Lower lobe of right lung (tissue), 2 donors: ENCODE measurements at regions not wholly inside any gene's neighbourhood (a gene's known extent, or its start where the extent isn't known, plus 50 kb on each side); places are given as distances from the start of the nearest gene placed in this dataset.

Experiments
- ATAC-seq, 2 donors: fragments of 200-7000 bp; cut with Tn5 transposase; one replicate each; pipeline ENCODE4 v1.9.1; 2020 to 2022; ENCODE audit warnings: mild to moderate bottlenecking in 2 of 2, moderate library complexity in 2 of 2
- DNase-seq: peaks from one replicate; pipeline ENCODE4 v3.0.0-alpha.2; 2020
- H3K27ac ChIP-seq: fragments of 200-600 bp; one replicate; pipeline ENCODE4 v1.8.0; 2022
- H3K27me3 ChIP-seq: fragments of 200-600 bp; one replicate; pipeline ENCODE4 v1.8.0; 2022; ENCODE audit warnings: low read depth
- H3K36me3 ChIP-seq: fragments of 200-600 bp; one replicate; pipeline ENCODE4 v1.8.0; 2022; ENCODE audit warnings: mild to moderate bottlenecking
- H3K4me1 ChIP-seq: fragments of 200-600 bp; one replicate; pipeline ENCODE4 v1.8.0; 2022
- H3K4me3 ChIP-seq: fragments of 200-600 bp; one replicate; pipeline ENCODE4 v1.8.0; 2022; ENCODE audit warnings: mild to moderate bottlenecking
- H3K9me3 ChIP-seq: fragments of 200-600 bp; one replicate; pipeline ENCODE4 v1.8.0; 2022
- intact Hi-C: fragments of 100-400 bp; cut with DNase I; formaldehyde crosslinking; loops from one replicate; pipeline ENCODE4 v1.11.0; 2022
- TF ChIP-seq, protein P1 (sequence below): fragments of 200-600 bp; IDR thresholded peaks from one replicate; pipeline ENCODE4 v1.8.0; 2022; ENCODE audit warnings: antibody characterized with exemption, mild to moderate bottlenecking
- donor health status: DM: no; HTN: yes; CAD: no; lungs with severe emphysema.

- H3K9me3 ChIP-seq, result no peaks in the 10 kb centered on the region
These were observed 51.2 kb upstream of the HOPX start for GRCh38 chr4:56732301-56732700.

DNA sequence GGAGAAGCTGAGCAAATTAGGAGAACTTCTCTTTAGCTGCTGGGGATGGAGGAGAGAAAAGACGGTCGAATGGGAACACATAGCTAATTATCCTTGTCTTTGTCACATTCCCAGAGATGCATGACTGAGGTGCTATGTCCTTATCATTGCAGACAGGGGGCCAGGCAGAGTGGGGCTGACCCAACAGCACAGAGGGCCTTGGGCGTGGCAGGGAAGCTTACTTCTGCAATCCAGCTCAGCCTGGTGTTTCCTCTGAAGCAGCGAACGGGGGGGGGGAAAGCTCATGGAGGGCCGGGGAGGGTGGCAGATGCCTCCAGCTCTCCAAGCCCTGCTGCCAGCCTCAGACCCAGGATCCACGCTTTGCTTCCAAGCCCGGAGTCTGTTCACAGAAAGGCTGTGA, 50.8 kb upstream of the HOPX start:
- Histone ChIP-seq H3K4me3 (no peak overlapping the region), H3K27ac (peak overlapping the region; percentile 6), H3K27me3 (no peaks in the 10 kb centered on the region), H3K4me1 (peaks cover 11% of the 10 kb centered on the region), H3K9me3 (no peaks in the 10 kb centered on the region), H3K36me3 (no peaks in the 10 kb centered on the region)
- TF ChIP-seq, protein P1, sequence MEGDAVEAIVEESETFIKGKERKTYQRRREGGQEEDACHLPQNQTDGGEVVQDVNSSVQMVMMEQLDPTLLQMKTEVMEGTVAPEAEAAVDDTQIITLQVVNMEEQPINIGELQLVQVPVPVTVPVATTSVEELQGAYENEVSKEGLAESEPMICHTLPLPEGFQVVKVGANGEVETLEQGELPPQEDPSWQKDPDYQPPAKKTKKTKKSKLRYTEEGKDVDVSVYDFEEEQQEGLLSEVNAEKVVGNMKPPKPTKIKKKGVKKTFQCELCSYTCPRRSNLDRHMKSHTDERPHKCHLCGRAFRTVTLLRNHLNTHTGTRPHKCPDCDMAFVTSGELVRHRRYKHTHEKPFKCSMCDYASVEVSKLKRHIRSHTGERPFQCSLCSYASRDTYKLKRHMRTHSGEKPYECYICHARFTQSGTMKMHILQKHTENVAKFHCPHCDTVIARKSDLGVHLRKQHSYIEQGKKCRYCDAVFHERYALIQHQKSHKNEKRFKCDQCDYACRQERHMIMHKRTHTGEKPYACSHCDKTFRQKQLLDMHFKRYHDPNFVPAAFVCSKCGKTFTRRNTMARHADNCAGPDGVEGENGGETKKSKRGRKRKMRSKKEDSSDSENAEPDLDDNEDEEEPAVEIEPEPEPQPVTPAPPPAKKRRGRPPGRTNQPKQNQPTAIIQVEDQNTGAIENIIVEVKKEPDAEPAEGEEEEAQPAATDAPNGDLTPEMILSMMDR, result no peak
- intact Hi-C loops, result no loop called here
- DNase-seq (peak; percentile 75), ATAC-seq (peak; percentile 45 to 61)

More at GRCh38 chr4:56732301-56732700, 51.2 kb upstream of the HOPX start:
- Histone ChIP-seq H3K27me3 (no peaks in the 10 kb centered on the region), H3K27ac (no peak overlapping the region), H3K4me3 (no peak overlapping the region), H3K36me3 (no peaks in the 10 kb centered on the region), H3K4me1 (peaks cover 11% of the 10 kb centered on the region)
- DNase-seq (no peak), ATAC-seq (peak in 1 of 2 donors; percentile 4)
- TF ChIP-seq, protein P1, result no peak
- intact Hi-C loops, result no loop called here
